ENCODE measurements at regions not wholly inside any gene's neighbourhood (a gene's known extent, or its start where the extent isn't known, plus 50 kb on each side); places are given as distances from the start of the nearest gene placed in this dataset.
"Not testable (repeated sequence)": the region's sequence is repeated elsewhere in the genome, so short reads cannot be mapped to it uniquely, and the experiment has no call there.

DNA sequence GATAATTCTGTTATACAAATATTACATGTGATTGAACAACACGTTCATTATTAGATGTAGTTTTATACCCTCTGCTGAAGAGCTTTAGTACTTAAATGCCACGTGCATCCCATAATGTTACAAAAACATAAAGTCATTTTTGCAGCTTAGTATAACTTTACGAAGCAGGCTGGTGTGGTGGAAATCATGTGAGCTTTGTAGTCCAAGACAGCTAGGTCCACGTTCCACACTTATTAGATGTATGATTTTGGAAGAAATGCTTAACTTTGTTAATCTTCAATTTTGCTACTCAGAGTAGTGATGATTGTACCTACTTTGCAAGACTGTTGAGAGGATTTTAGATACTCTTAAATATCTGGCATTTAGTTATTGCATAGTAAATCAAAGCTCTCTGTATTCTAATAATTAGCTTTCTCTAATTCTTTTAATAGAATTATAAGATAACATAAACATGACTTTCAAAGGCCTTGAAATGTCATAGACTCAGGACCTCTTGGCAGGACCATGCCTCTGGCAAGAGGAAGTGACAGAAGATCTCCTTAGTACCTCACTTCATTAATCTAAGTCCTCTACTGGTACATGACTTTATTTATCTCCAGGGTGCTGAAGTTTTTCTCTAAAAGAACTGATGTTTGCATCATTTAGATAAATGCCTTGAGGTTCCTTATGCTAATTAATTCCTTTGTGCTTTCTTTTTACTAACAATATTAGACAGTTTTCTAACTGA is 153.7 kb downstream of the PCDH20 start:
- H3K4me1 ChIP-seq (ENCODE audit: control insufficient read depth, insufficient read depth, low read length): no peaks in the 10 kb centered on the region
- no peak overlapping the region for H3K27ac ChIP-seq (ENCODE audit: low read depth, low read length)
- no peaks in the 10 kb centered on the region for H3K27me3 ChIP-seq (ENCODE audit: control insufficient read depth, insufficient read depth, low read length)

DNA sequence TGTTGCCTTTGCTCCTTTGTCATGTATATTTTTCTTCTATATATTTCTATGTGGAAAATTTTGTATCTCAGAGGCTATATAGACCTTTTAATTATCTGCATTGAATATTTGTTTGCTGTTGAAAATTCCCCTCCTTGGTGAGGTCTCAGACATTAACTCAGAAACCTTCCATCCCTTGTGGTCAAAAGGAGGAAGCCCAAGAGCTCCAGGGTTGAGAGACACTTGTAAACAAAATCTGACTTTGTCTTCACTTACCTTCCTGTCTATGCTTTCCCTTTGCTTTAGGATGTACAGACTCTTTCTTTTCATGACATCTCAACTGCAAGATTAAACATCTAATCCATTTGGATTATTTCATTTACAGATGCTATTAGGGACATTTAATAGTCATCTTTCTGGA is 157.5 kb downstream of the PCDH20 start:
- Histone ChIP-seq H3K27me3 (ENCODE audit: control insufficient read depth, insufficient read depth, low read length) (no peaks in the 10 kb centered on the region), H3K9ac (ENCODE audit: low read length) (no peak overlapping the region), H3K4me3 (ENCODE audit: low read length) (no peak overlapping the region), H3K4me1 (ENCODE audit: control insufficient read depth, insufficient read depth, low read length) (no peaks in the 10 kb centered on the region), H3K36me3 (ENCODE audit: control insufficient read depth, insufficient read depth, low read length) (no peaks in the 10 kb centered on the region), H3K27ac (ENCODE audit: low read depth, low read length) (no peak overlapping the region)

More for the DNA sequence above, 153.7 kb downstream of the PCDH20 start:
- Histone ChIP-seq H3K9ac (ENCODE audit: low read length) (no peak overlapping the region), H3K36me3 (ENCODE audit: control insufficient read depth, insufficient read depth, low read length) (no peaks in the 10 kb centered on the region), H3K4me3 (ENCODE audit: low read length) (no peak overlapping the region)

DNA sequence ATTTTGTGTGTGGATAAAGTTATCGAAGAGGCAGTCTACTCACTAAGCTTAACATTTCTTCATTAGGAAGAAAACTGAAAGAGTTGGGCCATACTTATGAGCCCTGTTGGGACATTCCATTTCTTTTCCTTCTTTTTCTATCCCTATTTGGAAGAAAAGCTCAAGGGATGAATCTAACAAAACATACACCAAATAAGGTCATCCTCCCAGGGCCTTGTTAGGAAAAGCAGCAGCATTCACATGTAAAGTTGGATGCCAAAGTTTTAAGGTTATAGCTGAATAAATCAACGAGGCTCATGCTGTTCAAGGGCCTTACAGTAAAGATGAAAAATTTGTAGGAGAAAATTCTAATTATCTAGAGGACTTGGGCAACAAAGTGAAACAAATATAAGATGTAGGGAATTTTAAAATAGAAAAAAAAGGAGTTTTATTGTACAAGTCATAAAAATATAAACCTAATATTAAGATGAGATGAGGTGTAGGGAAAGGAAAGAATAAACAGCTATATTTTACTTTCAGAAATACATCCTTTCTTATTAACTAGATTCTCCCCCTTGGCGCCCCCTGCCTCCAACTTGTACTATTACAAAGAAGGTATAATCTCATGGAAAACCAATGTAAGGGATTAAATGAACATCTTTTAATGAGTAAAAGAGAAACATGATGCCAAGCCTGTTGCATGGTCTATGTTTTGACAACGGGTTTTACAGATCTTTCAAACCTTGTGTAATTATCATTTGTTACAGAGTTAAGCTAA is 160.4 kb downstream of the PCDH20 start:
- Histone ChIP-seq H3K36me3 (ENCODE audit: control insufficient read depth, insufficient read depth, low read length) (no peaks in the 10 kb centered on the region), H3K4me3 (ENCODE audit: low read length) (no peak overlapping the region), H3K27ac (ENCODE audit: low read depth, low read length) (no peak overlapping the region), H3K9ac (ENCODE audit: low read length) (no peak overlapping the region), H3K27me3 (ENCODE audit: control insufficient read depth, insufficient read depth, low read length) (no peaks in the 10 kb centered on the region), H3K4me1 (ENCODE audit: control insufficient read depth, insufficient read depth, low read length) (no peaks in the 10 kb centered on the region)

DNA sequence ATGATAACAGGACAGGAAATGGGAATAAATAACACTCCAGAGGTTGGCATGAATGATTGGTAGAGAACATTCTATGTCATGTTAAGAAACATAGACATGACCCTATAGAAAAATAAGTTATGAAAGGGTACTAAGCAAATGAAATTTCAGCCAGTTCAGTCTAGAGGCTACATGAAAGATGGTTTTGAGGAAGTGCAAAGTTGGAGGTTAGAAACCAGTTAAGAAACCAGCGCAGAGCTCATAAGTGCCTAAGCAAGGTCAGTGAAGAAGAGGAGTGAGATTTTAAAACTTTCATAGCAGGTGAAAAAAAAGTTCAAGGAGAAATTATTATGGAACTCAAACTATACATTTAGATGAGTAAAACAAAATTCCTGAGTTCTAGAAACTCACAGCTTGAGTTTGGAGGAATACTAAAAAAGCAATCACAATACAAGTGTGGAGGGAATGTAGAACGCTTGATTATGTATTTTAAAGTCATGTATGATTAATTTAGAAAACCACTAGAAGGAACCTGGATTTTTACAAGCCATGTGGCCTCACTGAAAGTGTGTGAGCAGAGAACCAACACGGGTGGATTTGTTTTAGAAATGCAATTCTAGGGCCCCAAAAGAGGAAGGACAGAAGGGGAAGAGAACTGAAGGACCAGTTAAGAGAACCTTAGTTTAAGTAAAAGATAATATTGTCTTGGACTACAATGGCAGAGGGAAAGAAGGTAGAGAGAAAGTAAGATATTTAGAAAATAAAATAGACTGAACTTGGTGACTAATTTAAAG is 162.4 kb downstream of the PCDH20 start:
- no peaks in the 10 kb centered on the region for H3K36me3 ChIP-seq (ENCODE audit: control insufficient read depth, insufficient read depth, low read length)
- no peak overlapping the region for H3K27ac ChIP-seq (ENCODE audit: low read depth, low read length)
- no peak overlapping the region for H3K4me3 ChIP-seq (ENCODE audit: low read length)
- H3K4me1 ChIP-seq (ENCODE audit: control insufficient read depth, insufficient read depth, low read length): no peaks in the 10 kb centered on the region
- no peaks in the 10 kb centered on the region for H3K27me3 ChIP-seq (ENCODE audit: control insufficient read depth, insufficient read depth, low read length)
- no peak overlapping the region for H3K9ac ChIP-seq (ENCODE audit: low read length)

DNA sequence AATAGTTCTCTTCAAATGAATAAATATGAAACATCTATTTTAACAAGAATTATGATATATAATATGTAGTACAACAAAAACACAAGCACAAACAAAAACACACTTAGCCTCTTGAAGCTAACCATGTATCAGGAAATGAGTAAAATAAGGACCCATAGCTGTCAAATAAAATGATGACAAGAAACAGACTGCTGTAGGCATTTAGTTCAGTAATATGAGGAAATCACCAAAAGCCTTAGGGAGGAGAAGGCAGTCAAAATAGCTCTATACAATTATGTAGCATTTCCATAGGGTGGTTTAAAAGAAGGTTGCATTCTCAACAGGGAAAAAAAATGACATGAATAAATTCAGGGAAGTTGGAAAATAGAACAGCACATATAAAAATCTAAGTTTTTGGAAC is 163.4 kb downstream of the PCDH20 start:
- no peak overlapping the region for H3K27ac ChIP-seq (ENCODE audit: low read depth, low read length)
- H3K4me1 ChIP-seq (ENCODE audit: control insufficient read depth, insufficient read depth, low read length): no peaks in the 10 kb centered on the region
- no peak overlapping the region for H3K4me3 ChIP-seq (ENCODE audit: low read length)
- no peaks in the 10 kb centered on the region for H3K27me3 ChIP-seq (ENCODE audit: control insufficient read depth, insufficient read depth, low read length)
- no peak overlapping the region for H3K9ac ChIP-seq (ENCODE audit: low read length)
- no peaks in the 10 kb centered on the region for H3K36me3 ChIP-seq (ENCODE audit: control insufficient read depth, insufficient read depth, low read length)

DNA sequence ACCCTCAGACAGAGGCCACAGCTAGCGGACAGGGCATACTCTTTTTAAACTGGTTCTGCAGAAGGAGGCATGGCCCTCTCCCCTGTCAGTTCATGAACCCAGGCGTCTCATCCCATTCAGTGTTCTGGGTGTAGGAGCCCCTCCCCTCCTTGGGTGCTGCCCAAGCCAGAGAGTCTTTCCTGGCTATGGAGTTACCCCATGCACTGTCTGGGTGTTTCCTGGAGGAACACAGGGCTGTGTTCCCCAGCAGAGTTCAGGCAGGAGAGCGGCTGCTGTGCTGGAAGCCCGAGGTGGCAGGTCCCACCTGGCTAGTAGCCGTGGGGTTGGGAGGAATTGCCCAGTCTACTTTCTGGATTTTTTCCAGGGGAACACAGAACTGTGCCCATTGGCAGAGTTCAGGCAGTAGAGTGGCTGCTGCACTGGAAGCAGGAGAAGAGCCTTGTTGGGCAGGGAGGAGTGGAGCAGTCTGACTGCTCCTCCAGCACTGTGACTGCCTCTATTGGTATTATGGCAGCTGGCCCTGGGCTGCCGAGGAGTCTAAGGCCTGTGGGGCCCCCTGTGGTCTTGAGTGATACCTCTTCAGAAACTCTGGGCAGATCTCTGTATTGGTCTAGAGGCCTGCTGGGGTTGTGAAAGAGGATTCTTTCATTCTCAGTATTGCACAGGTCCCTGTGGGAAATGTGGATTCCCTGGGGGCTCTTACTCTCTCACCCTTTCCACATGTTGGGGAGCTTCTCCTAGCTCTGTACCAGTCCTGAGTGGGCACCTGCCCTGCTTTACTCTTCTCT is 168.3 kb downstream of the PCDH20 start:
- no peak overlapping the region for H3K4me3 ChIP-seq (ENCODE audit: low read length)
- H3K36me3 ChIP-seq (ENCODE audit: control insufficient read depth, insufficient read depth, low read length): no peaks in the 10 kb centered on the region
- no peaks in the 10 kb centered on the region for H3K27me3 ChIP-seq (ENCODE audit: control insufficient read depth, insufficient read depth, low read length)
- H3K9ac ChIP-seq (ENCODE audit: low read length): no peak overlapping the region
- no peaks in the 10 kb centered on the region for H3K4me1 ChIP-seq (ENCODE audit: control insufficient read depth, insufficient read depth, low read length)
- H3K27ac ChIP-seq (ENCODE audit: low read depth, low read length): no peak overlapping the region

DNA sequence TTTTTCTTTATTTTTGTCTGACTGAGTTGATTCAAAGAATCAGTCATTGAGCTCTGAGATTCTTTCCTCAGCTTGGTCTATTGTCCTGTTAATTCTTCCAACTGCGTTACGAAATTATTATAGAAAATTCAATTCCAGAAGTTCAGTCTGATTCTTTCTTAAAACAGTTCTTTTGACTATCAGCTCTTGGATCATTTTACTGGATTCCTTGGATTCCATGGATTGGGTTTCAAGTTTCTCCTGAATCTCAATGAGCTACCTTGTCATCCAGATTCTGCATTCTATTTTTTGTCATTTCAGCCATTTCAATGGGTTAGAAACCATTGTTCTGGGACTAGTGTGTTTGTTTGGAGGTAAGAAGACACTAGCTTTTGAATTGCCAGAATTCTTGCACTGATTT is 169.3 kb downstream of the PCDH20 start:
- H3K36me3 ChIP-seq (ENCODE audit: control insufficient read depth, insufficient read depth, low read length): no peaks in the 10 kb centered on the region
- no peak overlapping the region for H3K9ac ChIP-seq (ENCODE audit: low read length)
- no peaks in the 10 kb centered on the region for H3K4me1 ChIP-seq (ENCODE audit: control insufficient read depth, insufficient read depth, low read length)
- no peaks in the 10 kb centered on the region for H3K27me3 ChIP-seq (ENCODE audit: control insufficient read depth, insufficient read depth, low read length)
- no peak overlapping the region for H3K27ac ChIP-seq (ENCODE audit: low read depth, low read length)
- H3K4me3 ChIP-seq (ENCODE audit: low read length): no peak overlapping the region

DNA sequence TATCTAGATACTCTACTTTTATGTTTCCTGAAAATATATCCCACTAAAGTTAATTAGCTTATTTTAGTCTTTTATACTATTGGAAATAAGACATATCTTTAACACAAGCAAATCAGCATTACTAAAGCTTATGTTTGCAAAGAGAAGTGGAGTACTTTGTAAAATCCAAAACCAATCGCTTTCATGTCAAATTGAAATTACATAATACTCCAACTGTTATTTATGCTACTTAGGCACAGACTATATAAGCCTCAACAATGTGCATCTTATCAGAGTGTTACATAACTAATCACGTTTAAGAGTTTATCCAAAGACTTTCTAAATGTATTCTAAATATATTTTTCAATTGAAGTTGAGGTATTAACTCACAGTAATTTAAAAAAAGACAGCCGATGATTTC is 200.0 kb downstream of the PCDH20 start:
- Histone ChIP-seq H3K9ac (ENCODE audit: low read length) (no peak overlapping the region), H3K36me3 (ENCODE audit: control insufficient read depth, insufficient read depth, low read length) (no peaks in the 10 kb centered on the region), H3K27ac (ENCODE audit: low read depth, low read length) (no peak overlapping the region), H3K4me1 (ENCODE audit: control insufficient read depth, insufficient read depth, low read length) (no peaks in the 10 kb centered on the region), H3K27me3 (ENCODE audit: control insufficient read depth, insufficient read depth, low read length) (no peaks in the 10 kb centered on the region), H3K4me3 (ENCODE audit: low read length) (no peak overlapping the region)

DNA sequence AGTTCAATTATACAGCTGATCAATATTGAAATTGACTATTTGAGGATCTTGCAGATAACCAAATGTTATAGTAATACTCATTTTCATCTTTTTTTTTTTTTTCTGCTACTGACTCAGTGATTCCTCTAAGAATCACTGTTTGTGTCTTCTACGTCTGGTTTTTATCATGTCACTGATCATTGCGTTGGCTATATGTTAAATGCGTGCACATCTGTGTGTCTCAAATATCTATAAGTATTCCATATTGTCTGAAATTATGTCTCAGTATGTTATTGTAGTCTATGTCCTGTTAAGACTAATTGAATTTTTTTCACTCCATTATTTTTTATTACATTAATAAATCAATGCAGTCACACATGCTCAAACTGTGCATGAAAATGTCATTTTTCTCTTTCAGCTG is 200.5 kb downstream of the PCDH20 start:
- Histone ChIP-seq H3K9ac (ENCODE audit: low read length) (no peak overlapping the region), H3K27ac (ENCODE audit: low read depth, low read length) (no peak overlapping the region), H3K4me1 (ENCODE audit: control insufficient read depth, insufficient read depth, low read length) (no peaks in the 10 kb centered on the region), H3K27me3 (ENCODE audit: control insufficient read depth, insufficient read depth, low read length) (no peaks in the 10 kb centered on the region), H3K4me3 (ENCODE audit: low read length) (no peak overlapping the region), H3K36me3 (ENCODE audit: control insufficient read depth, insufficient read depth, low read length) (no peaks in the 10 kb centered on the region)

DNA sequence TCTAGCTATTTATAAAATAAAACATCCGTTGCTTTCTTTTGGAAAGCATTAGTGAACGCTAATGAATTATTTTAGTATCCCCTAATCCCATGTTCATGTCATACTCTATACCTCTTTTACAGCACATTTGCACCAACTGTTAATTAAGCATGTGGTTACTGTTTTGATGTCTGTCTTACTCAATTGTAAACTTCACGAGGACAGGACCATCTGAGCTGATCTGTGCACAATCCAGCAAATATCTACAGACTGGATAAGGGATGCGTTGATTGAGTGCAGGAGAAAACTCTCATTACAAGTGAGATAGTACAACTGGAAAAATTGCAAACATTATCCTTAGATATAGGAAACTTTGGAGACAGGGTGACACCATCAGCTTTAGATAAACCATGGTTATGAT is 201.1 kb downstream of the PCDH20 start:
- H3K4me1 ChIP-seq (ENCODE audit: control insufficient read depth, insufficient read depth, low read length): no peaks in the 10 kb centered on the region
- H3K27ac ChIP-seq (ENCODE audit: low read depth, low read length): no peak overlapping the region

DNA sequence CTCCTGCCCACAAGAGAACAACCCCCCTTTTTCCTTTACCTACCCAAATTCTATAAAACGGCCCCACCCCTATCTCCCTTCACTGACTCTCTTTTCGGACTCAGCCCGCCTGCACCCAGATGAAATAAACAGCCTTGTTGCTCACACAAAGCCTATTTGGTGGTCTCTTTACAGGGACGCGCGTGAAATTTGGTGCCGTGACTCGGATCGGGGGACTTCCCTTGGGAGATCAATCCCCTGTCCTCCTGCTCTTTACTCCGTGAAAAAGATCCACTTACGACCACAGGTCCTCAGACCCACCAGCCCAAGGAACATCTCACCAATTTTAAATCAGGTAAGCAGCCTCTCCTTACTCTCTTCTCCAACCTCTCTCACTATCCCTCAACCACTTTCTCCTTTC is 209.8 kb downstream of the PCDH20 start:
- H3K27ac ChIP-seq (ENCODE audit: low read depth, low read length); H3K9ac ChIP-seq (ENCODE audit: low read length); H3K4me3 ChIP-seq (ENCODE audit: low read length); H3K27me3 ChIP-seq (ENCODE audit: control insufficient read depth, insufficient read depth, low read length); H3K36me3 ChIP-seq (ENCODE audit: control insufficient read depth, insufficient read depth, low read length); H3K4me1 ChIP-seq (ENCODE audit: control insufficient read depth, insufficient read depth, low read length): not testable (repeated sequence)

More for the DNA sequence above, 201.1 kb downstream of the PCDH20 start:
- Histone ChIP-seq H3K4me3 (ENCODE audit: low read length) (no peak overlapping the region), H3K9ac (ENCODE audit: low read length) (no peak overlapping the region), H3K36me3 (ENCODE audit: control insufficient read depth, insufficient read depth, low read length) (no peaks in the 10 kb centered on the region), H3K27me3 (ENCODE audit: control insufficient read depth, insufficient read depth, low read length) (no peaks in the 10 kb centered on the region)

DNA sequence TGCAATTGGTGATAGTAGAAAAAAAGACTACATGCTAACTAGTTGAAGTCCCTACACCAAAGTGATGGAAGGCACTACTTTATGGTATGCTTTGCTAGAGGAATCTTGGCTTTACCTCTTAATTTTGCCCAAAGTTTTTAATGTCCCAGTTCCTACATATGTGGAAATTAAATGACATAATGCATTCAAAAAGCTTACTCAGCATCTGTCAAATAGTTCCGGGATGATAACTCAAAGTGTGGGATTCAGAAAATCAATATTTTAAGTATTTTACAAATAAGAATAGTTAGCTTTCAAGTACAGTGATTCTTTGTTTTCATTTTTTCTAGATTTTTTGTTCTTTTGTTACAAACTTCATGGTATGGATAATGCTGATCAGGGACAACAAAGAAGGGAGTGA is 211.6 kb downstream of the PCDH20 start:
- Histone ChIP-seq H3K27me3 (ENCODE audit: control insufficient read depth, insufficient read depth, low read length) (no peaks in the 10 kb centered on the region), H3K9ac (ENCODE audit: low read length) (no peak overlapping the region), H3K4me1 (ENCODE audit: control insufficient read depth, insufficient read depth, low read length) (no peaks in the 10 kb centered on the region), H3K4me3 (ENCODE audit: low read length) (no peak overlapping the region), H3K36me3 (ENCODE audit: control insufficient read depth, insufficient read depth, low read length) (no peaks in the 10 kb centered on the region), H3K27ac (ENCODE audit: low read depth, low read length) (no peak overlapping the region)

All from rectal smooth muscle tissue (tissue), 1 donor.